DMS53 treated with DMSO at 0.1 percent for 48 hours (cell line): ENCODE measurements at regions not wholly inside any gene's neighbourhood (a gene's known extent, or its start where the extent isn't known, plus 50 kb on each side); places are given as distances from the start of the nearest gene placed in this dataset.
"Not testable (repeated sequence)": the region's sequence is repeated elsewhere in the genome, so short reads cannot be mapped to it uniquely, and the experiment has no call there.

Experiments
- DNase-seq: peaks from one replicate; lab custom pipeline; 2025; ENCODE audit not compliant: unreplicated experiment; lab: John Stamatoyannopoulos, UW

DNA sequence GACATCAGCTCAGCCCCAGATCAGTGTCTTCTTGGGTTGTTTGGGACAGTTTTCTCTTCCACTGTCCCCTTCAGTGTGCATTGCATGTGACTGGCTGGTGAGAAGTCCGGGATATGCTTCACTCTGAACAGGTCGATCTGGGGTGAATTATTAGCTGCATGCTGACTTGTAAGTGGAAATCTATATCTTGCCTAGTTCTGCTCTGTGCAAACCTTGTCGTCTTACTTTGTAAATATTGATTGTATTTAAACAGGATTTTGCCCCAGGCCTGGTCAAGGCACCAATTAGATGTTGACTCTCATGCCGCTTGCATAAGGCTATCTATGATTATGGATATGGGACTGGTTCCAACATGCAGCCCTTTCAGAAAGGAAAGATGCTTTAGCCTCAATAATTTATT is 669.7 kb downstream of the TYW1 start:
- DNase-seq = not testable (repeated sequence)

DNA sequence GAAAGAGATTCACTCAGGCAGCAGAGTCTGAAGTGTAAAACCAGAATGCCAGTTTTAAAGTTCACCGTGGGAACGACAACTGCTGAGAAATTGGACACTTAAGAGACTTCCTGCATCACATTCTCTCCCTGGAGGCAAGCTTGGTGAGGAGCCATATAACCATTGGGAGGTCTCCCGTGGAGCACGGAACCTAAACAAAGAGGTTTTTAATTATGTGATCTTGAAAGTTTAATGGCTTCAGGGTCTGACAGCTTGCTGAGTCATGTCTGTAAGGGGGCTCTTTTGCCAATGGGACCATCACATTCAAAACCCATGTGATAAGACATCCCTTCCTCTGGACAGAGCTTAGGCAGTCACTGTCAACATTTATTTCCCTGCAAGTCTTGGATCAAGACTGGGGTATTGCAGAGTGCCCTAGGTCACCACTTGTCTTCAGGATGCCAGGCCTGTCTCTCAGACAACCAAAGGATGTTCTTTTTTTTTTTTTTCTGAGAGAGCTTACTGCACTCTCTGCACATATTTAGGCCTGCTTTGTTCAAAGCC is 674.4 kb downstream of the TYW1 start:
- DNase-seq = no peak

DNA sequence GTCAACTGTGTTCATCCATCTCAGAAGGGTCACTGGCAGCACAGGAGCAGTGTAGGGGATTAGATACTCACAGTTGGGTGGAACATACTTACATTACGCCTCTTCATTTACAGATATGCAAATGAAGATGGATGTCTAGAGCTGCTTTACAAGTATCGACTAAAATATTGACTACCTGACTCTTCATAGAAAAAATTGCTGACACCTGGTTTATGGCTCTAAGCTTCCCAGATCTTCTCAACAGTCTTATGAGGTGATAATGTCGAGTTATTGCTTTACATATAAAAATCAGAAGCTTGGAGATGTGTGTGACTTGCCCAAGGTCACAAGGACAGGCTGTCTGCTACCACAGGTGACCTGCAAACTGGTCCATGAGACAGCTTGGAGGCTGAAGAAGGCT is 677.2 kb downstream of the TYW1 start:
- no peak for DNase-seq

DNA sequence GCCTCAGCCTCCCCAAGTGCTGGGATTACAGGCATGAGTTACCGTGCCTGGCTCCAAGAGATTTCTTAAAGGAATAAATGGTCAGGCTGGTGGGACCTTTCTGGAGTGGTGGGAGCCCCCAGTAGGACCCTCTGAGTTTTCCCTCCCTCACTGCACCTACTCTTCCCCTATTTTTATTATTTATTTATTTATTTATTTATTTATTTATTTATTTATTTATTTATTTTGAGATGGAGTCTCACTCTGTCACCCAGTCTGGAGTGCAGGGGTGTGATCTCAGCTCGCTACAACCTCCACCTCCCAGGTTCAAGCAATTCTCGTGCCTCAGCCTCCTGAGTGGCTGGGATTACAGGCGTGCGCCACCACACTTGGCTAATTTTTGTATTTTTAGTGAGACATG is 678.2 kb downstream of the TYW1 start:
- DNase-seq = not testable (repeated sequence)

DNA sequence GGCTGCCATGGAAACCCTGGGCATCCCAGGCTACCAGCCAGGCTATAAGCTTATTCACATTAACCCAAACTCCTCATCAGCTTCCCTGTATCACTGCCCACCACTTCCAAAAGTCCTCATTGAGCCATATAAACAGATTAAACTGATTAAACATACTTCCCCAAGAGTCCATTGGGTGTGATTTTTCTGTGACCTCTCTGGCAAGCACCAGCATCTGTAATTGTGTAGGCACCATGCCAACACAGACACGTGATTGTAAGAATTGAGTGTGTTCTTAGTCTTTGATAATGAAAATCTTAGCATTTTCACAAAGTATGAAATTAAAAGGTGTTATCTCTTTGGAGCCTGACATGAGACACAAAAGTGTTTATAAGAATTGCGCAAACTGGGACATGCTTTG is 679.3 kb downstream of the TYW1 start:
- DNase-seq = no peak

DNA sequence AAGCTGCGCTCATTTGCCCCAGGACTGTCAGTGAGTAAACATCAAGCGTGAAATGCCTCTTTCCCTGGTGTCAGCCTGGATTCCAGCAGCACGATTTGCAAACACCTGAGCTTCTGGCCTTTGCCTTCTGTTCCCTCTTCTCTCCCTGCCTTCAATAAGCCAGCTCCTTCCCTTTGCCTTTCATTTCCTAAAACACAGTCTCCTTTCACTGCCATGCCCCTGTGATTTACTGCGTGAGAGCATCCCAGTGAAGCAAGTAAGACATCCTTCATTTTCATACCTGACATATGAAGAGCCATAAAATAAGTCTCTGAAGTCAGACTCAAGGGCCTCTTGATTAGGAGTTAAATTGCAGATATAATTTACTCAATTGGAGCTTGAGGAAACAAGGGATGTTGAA is 681.8 kb downstream of the TYW1 start:
- no peak for DNase-seq

DNA sequence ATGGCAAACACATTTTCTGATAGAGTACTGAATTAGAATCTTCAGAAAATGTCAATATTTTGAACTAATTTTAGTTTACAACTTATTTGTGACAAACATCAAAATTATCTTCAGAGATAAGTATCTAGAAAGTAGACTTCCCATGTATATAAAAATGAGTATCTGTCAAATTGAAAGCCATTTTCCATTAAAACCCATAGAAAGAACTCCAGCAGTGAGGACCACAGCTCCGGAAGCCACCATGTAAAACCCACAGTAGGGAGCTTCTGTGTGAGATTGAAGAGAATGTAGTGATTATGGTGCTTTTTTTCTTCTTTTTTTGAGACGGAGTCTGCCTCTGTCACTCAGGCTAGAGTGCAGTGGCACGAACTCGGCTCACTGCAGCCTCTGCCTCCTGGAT is 687.0 kb downstream of the TYW1 start:
- no peak for DNase-seq

DNA sequence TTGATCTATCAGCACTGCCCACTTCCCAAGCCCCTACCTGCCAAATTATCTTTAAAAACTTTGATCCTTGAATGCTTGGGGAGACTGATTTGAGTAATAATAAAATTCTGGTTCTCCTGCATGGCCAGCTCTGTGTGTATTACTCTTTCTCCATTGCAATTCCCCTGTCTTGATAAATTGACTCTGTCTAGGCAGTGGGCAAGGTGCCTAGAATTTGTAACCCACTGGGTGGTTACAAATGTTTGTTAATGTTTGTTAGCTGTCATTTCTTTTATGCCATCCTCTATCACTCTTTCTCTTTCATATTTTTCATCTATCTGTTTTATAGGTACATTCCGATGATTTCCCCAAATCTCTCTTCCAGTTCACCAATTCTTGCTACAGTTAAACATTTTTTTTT is 694.1 kb downstream of the TYW1 start:
- DNase-seq = no peak

DNA sequence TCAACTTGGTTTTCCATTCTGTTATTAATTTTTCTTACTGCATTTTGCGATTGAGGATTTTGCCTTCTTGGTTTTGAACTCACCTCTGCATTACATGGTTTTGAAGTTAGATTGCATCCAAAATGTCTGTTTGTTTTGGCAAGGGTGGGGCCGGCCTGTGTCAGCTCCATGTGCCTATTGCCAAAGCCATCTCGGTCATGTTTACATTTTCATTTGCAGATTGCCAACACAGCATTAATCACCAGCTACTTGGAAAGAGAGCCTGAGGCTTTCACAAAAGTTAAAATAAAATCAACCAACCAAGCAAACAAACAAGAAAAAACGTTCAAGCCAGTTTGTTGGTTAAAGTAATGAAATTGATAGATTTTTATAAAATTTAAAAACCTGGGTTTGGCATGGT is 695.8 kb downstream of the TYW1 start:
- DNase-seq = no peak

DNA sequence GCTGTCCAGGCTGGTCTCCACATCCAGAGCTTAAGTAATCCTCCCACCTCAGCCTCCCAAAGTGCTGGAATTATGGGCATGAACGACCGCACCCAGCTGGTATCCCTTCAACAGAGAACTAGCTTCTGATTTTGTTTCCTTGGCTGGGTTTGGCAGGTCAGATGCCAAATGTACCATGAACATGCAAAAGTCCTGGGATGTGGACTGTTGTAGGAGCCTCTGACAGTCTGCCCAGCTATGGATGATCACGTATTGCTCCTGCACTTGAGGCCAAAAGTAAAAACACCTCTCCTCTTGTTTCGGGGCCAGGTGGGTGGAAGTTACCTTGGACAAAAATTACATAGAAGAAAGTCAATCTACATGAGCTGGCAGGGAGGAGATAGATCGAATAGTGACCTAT is 699.5 kb downstream of the TYW1 start:
- DNase-seq = no peak

DNA sequence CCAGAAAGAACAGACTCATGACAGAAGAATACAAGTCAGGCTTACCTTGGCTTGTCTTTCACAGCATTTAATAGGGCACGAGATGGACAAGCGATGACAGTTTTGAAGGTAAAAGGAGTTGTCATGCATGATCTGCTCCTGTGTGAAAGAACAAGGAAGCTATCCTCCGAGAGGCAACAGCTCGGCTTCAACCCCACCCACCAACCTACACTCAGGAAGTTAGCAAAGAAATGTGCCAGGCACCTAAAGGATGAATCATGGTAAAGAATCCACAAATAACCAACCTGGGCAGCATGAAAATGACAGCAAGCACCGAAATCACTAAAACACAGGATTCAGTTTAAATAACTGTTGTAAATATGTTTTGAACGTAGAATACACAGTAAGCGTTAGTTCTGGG is 700.2 kb downstream of the TYW1 start:
- no peak for DNase-seq

DNA sequence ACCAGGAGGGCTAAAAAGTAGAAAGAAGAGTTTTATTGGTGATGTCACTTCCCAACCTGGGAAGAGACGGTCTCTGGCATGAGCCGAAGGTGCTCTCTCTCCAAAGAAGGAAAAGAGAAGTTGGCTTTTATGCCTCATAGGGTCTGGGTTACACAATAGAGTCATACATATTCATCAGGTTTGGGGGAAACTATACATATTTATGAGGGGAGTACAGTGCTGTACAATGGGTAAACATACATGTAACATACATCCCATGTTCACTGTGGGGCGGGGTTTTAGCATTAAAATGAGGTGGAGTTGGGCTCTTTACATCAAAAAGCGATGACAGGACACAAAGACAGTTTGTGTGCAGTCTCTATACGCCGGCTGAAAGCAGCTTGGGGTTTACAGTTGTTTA is 701.7 kb downstream of the TYW1 start:
- DNase-seq = no peak

DNA sequence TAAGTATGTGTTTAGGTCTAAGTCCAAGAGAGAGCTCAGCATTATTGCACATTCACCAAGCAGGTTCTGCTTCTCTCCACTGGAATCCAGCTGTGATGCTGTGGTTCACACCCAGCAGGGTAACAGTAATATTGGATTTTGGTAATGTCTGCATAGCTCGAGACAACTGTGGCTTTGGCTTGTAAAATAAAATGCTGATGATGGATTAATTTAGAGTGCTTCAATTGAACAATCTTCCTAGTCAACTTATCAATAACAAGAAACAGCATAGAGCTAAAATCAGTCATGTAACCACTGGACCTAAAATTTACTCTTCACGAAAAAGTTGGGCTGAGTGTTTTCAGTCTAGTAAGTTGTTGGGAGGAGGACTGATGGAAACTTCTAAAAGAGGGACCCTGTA is 709.2 kb downstream of the TYW1 start:
- no peak for DNase-seq

DNA sequence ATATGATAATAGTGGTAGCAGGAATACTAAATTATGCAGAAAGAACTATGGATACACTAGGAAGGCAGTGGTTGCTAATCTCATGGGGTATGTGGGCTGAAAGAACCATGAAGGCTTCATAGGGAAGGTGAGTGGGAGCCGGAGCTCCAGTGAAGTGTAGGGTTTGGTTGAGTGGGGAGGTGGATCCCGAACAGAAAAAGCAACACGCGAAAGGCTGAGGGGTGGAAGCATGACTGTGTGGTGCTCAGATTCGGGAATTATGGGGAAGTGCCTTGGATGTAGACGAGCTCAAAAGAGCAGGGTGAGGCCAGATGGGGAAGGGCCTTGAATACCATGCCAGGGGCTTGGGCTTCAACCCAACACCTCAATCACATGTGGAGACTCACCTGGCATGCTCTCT is 715.1 kb downstream of the TYW1 start:
- DNase-seq = no peak

DNA sequence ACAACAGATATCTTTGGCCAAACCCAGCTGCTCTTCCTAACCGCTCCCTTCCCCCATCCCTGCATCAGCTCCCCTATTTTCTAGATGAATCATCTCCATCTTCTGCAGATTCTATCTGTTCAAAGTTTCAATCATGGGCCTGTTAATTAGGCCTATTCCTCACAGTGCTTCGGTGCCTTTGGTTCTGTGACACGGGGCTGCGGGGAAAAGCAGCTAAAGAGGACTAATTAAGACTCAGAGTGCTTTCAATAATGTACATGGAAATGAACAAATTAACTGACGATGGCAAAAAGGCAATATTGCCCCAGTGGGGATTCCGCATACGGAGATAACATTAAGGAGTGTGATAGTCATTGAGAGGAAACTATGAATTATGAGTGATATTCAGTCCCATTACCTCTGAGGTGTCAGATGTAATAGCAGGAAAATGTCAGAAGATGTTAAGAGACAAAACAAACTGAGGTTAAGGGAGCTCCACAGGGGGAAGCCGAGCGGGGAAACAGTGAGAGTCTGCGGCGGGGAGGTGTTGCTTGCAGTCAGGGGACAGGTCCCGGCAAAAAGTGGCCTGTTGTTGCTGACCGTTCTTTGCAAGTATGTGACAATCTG is 716.9 kb downstream of the TYW1 start:
- DNase-seq = no peak

DNA sequence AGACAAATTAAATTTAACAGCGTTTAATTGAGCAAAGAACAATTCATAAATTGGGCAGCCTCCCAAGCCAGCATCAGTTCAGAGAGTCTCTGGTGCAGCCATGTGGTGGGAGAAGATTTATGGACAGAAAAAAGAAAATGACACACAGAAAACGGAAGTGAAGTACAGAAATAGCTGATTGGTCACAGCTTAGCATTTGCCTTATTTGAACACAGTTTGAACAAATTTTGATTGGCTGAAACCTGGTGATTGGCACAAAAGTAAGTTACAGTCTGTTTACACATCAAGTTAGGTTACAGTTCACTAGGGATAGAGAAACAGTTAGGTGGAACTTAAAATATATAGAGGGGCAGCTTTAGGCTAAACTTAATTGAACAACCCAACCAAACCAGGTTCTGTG is 720.1 kb downstream of the TYW1 start:
- no peak for DNase-seq

DNA sequence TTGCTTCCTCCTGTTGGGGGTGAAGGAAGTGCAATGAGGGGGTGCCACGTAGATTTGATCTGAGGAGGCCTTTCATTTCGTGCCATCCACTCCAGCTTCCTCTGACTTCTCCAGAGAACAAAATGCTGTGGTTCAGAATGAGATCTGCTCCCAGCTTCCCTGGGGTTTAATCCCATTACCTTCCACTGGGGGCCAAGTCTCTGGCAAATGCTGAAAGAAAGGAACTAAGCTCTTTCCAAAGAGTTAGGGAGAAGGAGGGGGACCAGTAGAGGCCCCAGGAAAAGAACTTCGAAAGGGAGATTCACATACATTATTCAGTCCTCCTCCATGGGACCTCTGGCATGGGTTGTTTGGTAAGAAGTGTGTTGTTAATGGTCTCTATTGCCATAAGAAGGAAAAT is 727.0 kb downstream of the TYW1 start:
- no peak for DNase-seq

DNA sequence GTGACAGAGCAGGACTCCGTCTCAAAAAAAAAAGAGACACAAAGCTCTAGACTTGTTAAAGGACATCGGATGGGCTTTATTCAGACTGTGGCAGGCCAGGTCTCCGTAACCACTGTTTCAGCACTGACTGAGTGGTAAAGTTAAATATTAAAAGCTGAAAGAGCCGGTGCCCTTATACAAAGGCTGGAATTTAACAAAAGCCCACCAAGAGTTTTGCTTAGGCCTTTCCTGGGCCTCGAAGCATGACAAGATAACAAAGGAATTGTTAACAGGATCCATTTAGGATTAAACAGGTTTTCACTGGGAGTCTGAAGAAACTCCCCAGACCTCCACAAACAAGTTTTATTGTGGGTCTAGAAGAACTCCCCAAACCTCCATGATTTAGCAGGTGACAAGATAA is 727.8 kb downstream of the TYW1 start:
- DNase-seq = no peak

DNA sequence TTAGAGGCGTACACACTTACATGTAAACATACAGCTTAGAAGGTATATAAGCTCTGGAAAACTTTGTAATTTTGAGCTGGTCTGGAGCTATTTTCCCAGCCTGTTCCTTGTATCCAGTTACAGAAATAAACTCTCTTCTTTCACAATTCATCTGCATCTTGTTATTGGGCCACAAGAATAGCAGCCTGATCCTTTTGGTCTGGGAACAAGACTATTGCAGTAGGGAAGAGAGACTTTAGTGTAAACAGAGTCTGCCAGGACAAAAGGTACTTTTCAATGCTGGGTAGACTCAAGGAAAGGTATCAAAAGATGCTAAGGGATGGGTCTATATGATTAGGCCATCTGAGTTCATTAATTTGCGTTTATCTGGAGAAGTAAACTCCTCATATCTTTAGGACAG is 728.3 kb downstream of the TYW1 start:
- no peak for DNase-seq

DNA sequence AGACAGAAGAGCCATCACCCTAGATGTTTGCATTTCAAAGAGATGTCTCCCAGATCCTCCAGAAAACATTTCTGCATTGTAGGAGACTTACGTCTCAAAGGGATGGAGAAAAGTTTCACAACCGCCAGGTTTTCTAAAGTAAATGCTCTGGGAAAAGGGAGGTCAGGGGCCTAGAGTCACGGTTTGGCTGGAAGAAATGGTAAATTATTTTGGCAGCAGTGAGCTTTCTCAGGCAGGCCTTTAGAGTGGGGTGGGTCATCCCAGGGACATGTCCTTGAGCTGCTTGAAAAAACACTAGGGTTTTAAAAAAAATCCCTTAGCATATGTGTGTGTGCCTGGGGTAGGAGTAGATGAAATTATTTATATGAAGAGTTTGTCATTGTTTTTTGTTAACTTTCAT is 728.8 kb downstream of the TYW1 start:
- DNase-seq = no peak

DNA sequence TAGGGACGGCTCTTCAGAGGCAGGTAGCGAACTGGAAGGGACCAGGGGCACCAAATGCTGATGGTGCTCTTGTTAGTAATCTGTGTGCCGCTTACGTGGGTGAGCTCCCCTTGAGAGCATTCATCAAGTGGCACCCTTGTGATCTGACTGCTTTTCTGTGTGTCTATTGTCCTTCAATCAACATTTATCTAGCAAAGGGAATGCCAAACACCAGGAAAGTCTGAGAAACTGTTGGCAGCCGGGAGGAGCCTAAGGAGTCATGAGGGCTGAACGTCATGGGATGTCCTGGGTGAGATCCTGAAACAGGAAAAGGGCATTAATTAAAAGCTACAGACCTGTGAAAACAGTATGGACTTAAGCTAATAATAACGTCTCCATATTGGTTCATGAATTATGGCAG is 733.1 kb downstream of the TYW1 start:
- no peak for DNase-seq

DNA sequence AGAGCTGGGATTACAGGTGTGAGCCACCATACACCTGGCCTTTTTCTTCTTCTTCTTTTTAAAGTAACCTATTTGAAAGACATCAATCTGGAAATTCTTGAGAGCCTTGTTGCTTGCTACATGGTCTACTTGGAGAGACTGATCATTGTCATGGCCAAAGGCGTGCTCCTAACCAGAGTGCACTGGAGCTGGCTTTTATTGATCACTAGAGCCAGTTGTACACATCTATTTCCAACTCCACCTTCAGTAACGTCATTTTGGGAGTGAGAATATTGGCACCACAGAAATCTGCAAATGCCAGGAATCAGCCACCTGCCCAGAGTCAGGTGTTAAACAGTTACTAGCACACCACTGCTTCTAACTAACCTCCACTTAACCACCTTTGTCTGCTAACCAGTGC is 735.1 kb downstream of the TYW1 start:
- DNase-seq = no peak

DNA sequence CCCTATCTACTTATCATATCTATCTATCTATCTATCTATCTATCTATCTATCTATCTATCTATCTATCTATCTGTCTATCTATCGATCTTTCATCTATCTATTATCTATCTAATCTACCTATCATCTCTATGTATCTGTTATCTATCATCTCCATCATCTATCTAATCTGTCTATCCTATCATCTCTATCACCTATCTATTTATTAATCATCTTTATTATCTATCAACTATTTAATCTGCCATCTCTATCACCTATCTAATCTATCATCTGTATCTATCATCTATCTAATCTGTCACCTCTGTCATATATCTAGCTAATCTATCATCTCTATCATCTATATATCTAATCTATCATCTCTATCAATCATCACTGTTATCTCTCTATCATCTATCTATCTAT is 736.3 kb downstream of the TYW1 start:
- DNase-seq = no peak

DNA sequence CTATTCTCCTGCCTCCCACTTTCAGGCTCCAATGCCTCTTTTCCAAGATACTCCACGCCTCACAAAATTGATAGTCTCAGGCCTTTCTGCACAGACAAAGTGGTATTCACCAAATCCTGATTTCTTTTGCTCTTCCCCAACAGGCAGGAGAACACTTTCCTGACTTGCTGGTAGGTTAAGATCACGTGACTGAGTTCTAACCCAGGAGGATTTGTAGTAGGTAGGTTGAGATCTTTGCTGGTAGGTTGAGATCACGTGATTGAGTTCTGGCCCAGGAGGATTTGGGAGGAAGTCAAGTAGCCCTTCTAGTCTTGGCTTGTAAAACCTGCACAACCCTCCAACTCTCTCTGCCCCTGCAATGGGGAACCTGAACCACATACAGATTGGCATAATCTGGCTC is 741.5 kb downstream of the TYW1 start:
- no peak for DNase-seq
